NCI-H2107 treated with DMSO at 0.1 percent for 48 hours (cell line): ENCODE measurements at regions not wholly inside any gene's neighbourhood (a gene's known extent, or its start where the extent isn't known, plus 50 kb on each side); places are given as distances from the start of the nearest gene placed in this dataset.

Experiments
- DNase-seq: peaks from one replicate; lab custom pipeline; 2025; ENCODE audit not compliant: unreplicated experiment; lab: John Stamatoyannopoulos, UW

- DNase-seq, result no peak
Measured at GRCh38 chr5:21694567-21694966, 1158.6 kb downstream of the CDH12 start.

- no peak for DNase-seq
Measured at GRCh38 chr5:21693591-21693990, 1159.6 kb downstream of the CDH12 start.

- no peak for DNase-seq
Measured at GRCh38 chr5:21689587-21689986, 1163.6 kb downstream of the CDH12 start.

GRCh38 chr5:21688655-21689054, 1164.5 kb downstream of the CDH12 start:
- no peak for DNase-seq

- no peak for DNase-seq
Measured at GRCh38 chr5:21687621-21688020, 1165.5 kb downstream of the CDH12 start.

GRCh38 chr5:21686706-21687105, 1166.4 kb downstream of the CDH12 start:
- DNase-seq, result no peak

GRCh38 chr5:21685522-21685921, 1167.6 kb downstream of the CDH12 start:
- DNase-seq, result no peak

- no peak for DNase-seq
Measured at GRCh38 chr5:21684992-21685391, 1168.2 kb downstream of the CDH12 start.

GRCh38 chr5:21681911-21682310, 1171.2 kb downstream of the CDH12 start:
- DNase-seq, result no peak

GRCh38 chr5:21680641-21681040, 1172.5 kb downstream of the CDH12 start:
- DNase-seq, result no peak

GRCh38 chr5:21680196-21680595, 1172.9 kb downstream of the CDH12 start:
- DNase-seq, result no peak

GRCh38 chr5:21678526-21678925, 1174.6 kb downstream of the CDH12 start:
- no peak for DNase-seq

GRCh38 chr5:21672911-21673310, 1180.2 kb downstream of the CDH12 start:
- no peak for DNase-seq

GRCh38 chr5:21672360-21672759, 1180.8 kb downstream of the CDH12 start:
- DNase-seq, result no peak

- no peak for DNase-seq
Measured at GRCh38 chr5:21665524-21665923, 1187.6 kb downstream of the CDH12 start.

- DNase-seq, result no peak
Measured at GRCh38 chr5:21663082-21663481, 1190.1 kb downstream of the CDH12 start.

- no peak for DNase-seq
Measured at GRCh38 chr5:21661184-21661583, 1192.0 kb downstream of the CDH12 start.

- DNase-seq, result no peak
Measured at GRCh38 chr5:21654556-21654955, 1198.6 kb downstream of the CDH12 start.

- DNase-seq, result no peak
Measured at GRCh38 chr5:21649969-21650368, 1203.2 kb downstream of the CDH12 start.

GRCh38 chr5:21646469-21646868, 1206.7 kb downstream of the CDH12 start:
- no peak for DNase-seq

GRCh38 chr5:21644032-21644431, 1209.1 kb downstream of the CDH12 start:
- no peak for DNase-seq

GRCh38 chr5:21642312-21642711, 1210.8 kb downstream of the CDH12 start:
- DNase-seq, result no peak

GRCh38 chr5:21623831-21624230, 1229.3 kb downstream of the CDH12 start:
- no peak for DNase-seq

- no peak for DNase-seq
Measured at GRCh38 chr5:21615195-21615765, 1237.9 kb downstream of the CDH12 start.
